Neuronal stem cell (in vitro differentiated cells): ENCODE measurements at regions not wholly inside any gene's neighbourhood (a gene's known extent, or its start where the extent isn't known, plus 50 kb on each side); places are given as distances from the start of the nearest gene placed in this dataset.

Experiments
- DNase-seq: peaks from one replicate; pipeline ENCODE4 v3.0.0-alpha.2; 2013; ENCODE audit warnings: low spot score
- H2AFZ ChIP-seq: one replicate; pipeline ENCODE4 v1.6.1; 2013; ENCODE audit warnings: mild to moderate bottlenecking, low read length, inconsistent platforms
- H2AK5ac ChIP-seq: 2 replicates; pipeline ENCODE4 v1.6.1; 2013; ENCODE audit warnings: low read depth, mild to moderate bottlenecking, inconsistent platforms, low read length, moderate library complexity, mixed read lengths
- H2BK120ac ChIP-seq: 2 replicates; pipeline ENCODE4 v1.6.1; 2013; ENCODE audit warnings: low read depth, mild to moderate bottlenecking, inconsistent platforms, low read length, moderate library complexity, mixed read lengths
- H2BK12ac ChIP-seq: one replicate; pipeline ENCODE4 v1.6.1; 2013; ENCODE audit warnings: low read length, inconsistent platforms
- H2BK15ac ChIP-seq: 2 replicates; pipeline ENCODE4 v1.6.1; 2013; ENCODE audit warnings: mild to moderate bottlenecking, low read length, inconsistent platforms, mixed read lengths
- H2BK5ac ChIP-seq: one replicate; pipeline ENCODE4 v1.6.1; 2013; ENCODE audit warnings: inconsistent platforms, mild to moderate bottlenecking, low read length, moderate library complexity
- H3K14ac ChIP-seq: one replicate; pipeline ENCODE4 v1.6.1; 2013; ENCODE audit warnings: low read length, inconsistent platforms
- H3K18ac ChIP-seq: 2 replicates; pipeline ENCODE4 v1.6.1; 2013; ENCODE audit warnings: low read length, inconsistent platforms
- H3K23ac ChIP-seq: 2 replicates; pipeline ENCODE4 v1.6.1; 2013; ENCODE audit warnings: low read depth, mild to moderate bottlenecking, mixed read lengths, low read length, inconsistent platforms; ENCODE audit not compliant: poor library complexity
- H3K27ac ChIP-seq: replicated peaks from 3 replicates; pipeline ENCODE4 v1.5.1; 2013; ENCODE audit warnings: low read length, inconsistent platforms
- H3K27me3 ChIP-seq, 3 experiments: 2 replicates each; pipeline ENCODE4 v1.6.1; 2013; ENCODE audit warnings: low read length in 3 of 3, mild to moderate bottlenecking in 2 of 3, inconsistent platforms in 1 of 3, low read depth in 1 of 3, mixed read lengths in 1 of 3, moderate library complexity in 1 of 3; ENCODE audit not compliant: control insufficient read depth in 3 of 3, insufficient read depth in 3 of 3
- H3K36me3 ChIP-seq, 2 donors: replicated peaks in 1 of 2; 2 replicates each; pipeline ENCODE4 v1.6.1; 2013; ENCODE audit warnings: low read length in 2 of 2; ENCODE audit not compliant: control insufficient read depth in 2 of 2, insufficient read depth in 2 of 2
- H3K4ac ChIP-seq: 2 replicates; pipeline ENCODE4 v1.6.1; 2013; ENCODE audit warnings: inconsistent platforms, mild to moderate bottlenecking, low read length, moderate library complexity
- H3K4me1 ChIP-seq, 2 donors: 1 replicate in 1 of 2; 2 replicates in 1 of 2; pipeline ENCODE4 v1.6.1; 2013; ENCODE audit warnings: low read length in 2 of 2, low read depth in 1 of 2; ENCODE audit not compliant: control insufficient read depth in 2 of 2, insufficient read depth in 1 of 2
- H3K4me2 ChIP-seq: one replicate; pipeline ENCODE4 v1.6.1; 2013; ENCODE audit warnings: mild to moderate bottlenecking, low read length, inconsistent platforms; ENCODE audit not compliant: insufficient read depth, poor library complexity, severe bottlenecking
- H3K4me3 ChIP-seq, 2 donors: 2 replicates each; pipeline ENCODE4 v1.5.1; 2013; ENCODE audit warnings: low read length in 2 of 2, mild to moderate bottlenecking in 2 of 2, inconsistent platforms in 1 of 2, moderate library complexity in 1 of 2
- H3K79me1 ChIP-seq: one replicate; pipeline ENCODE4 v1.6.1; 2013; ENCODE audit warnings: low read depth, mild to moderate bottlenecking, inconsistent platforms, low read length, moderate library complexity
- H3K9ac ChIP-seq: one replicate; pipeline ENCODE4 v1.6.1; 2013; ENCODE audit warnings: mild to moderate bottlenecking, low read depth, low read length, inconsistent platforms; ENCODE audit not compliant: poor library complexity
- H3K9me3 ChIP-seq, 2 donors: replicated peaks in 1 of 2; 2 replicates each; pipeline versions ENCODE3 to v1.6.1; 2013; ENCODE audit warnings: low read length in 2 of 2, mild to moderate bottlenecking in 2 of 2, inconsistent platforms in 1 of 2, low read depth in 1 of 2, mixed read lengths in 1 of 2, moderate library complexity in 1 of 2; ENCODE audit not compliant: control insufficient read depth in 2 of 2, insufficient read depth in 1 of 2
- H4K8ac ChIP-seq: one replicate; pipeline ENCODE4 v1.6.1; 2013; ENCODE audit warnings: low read depth, mild to moderate bottlenecking, inconsistent platforms, low read length, moderate library complexity
- H4K91ac ChIP-seq: one replicate; pipeline ENCODE4 v1.6.1; 2013; ENCODE audit warnings: low read length, low read depth, mild to moderate bottlenecking, inconsistent platforms; ENCODE audit not compliant: poor library complexity
- WGBS, 2 donors: extraction: QIAGEN DNeasy Blood & Tissue Kit; methylation state at CpG; one replicate each; pipeline ENCODE4 v1.1.7; 2013; ENCODE audit warnings: missing lambda C conversion rate in 2 of 2, mixed read lengths in 1 of 2; ENCODE audit not compliant: insufficient read length in 2 of 2, insufficient replicate concordance in 1 of 2; ENCODE audit errors: extremely low coverage in 2 of 2; 5-methylcytosine and 5-hydroxymethylcytosine counted together

GRCh38 chr1:189769448-189769847 lies 708.2 kb downstream of the BRINP3 start:
- Histone ChIP-seq H3K23ac (no peak overlapping the region), H2BK5ac (no peak overlapping the region), H4K91ac (no peak overlapping the region), H3K4me3 (no peak overlapping the region), H3K4me1 (no peaks in the 10 kb centered on the region), H2BK15ac (no peak overlapping the region), H3K9me3 (no peaks in the 10 kb centered on the region), H3K27ac (no peak overlapping the region), H3K27me3 (no peaks in the 10 kb centered on the region), H3K14ac (no peak overlapping the region), H3K4me2 (no peak overlapping the region), H3K4ac (no peak overlapping the region), H3K9ac (no peak overlapping the region), H2BK120ac (no peak overlapping the region), H2AFZ (no peak overlapping the region), H3K79me1 (no peaks in the 10 kb centered on the region), H3K36me3 (no peaks in the 10 kb centered on the region), H3K18ac (no peak overlapping the region), H4K8ac (no peak overlapping the region), H2BK12ac (no peak overlapping the region), H2AK5ac (no peak overlapping the region)
- no peak for DNase-seq
- WGBS, 2 donors = no CpG with 5 or more reads among the region's 3 CpGs

GRCh38 chr1:189774721-189775287 lies 702.9 kb downstream of the BRINP3 start:
- no peak for DNase-seq
- no peak overlapping the region for H4K8ac ChIP-seq
- H4K91ac ChIP-seq = no peak overlapping the region
- no peak overlapping the region for H3K14ac ChIP-seq
- no peaks in the 10 kb centered on the region for H3K9me3 ChIP-seq
- no peaks in the 10 kb centered on the region for H3K36me3 ChIP-seq
- no peak overlapping the region for H3K4ac ChIP-seq
- H2BK12ac ChIP-seq = no peak overlapping the region
- H2BK120ac ChIP-seq = no peak overlapping the region
- H2BK5ac ChIP-seq = no peak overlapping the region
- H2BK15ac ChIP-seq = no peak overlapping the region
- no CpG with 5 or more reads among the region's 2 CpGs for WGBS, 2 donors
- no peak overlapping the region for H3K9ac ChIP-seq
- no peak overlapping the region for H2AK5ac ChIP-seq
- H3K27me3 ChIP-seq = no peaks in the 10 kb centered on the region
- peak overlapping the region; percentile 51 for H2AFZ ChIP-seq
- no peak overlapping the region for H3K4me3 ChIP-seq
- no peak overlapping the region for H3K23ac ChIP-seq
- H3K27ac ChIP-seq = no peak overlapping the region
- H3K4me2 ChIP-seq = no peak overlapping the region
- no peak overlapping the region for H3K18ac ChIP-seq
- H3K79me1 ChIP-seq = no peaks in the 10 kb centered on the region
- no peaks in the 10 kb centered on the region for H3K4me1 ChIP-seq

GRCh38 chr1:189775343-189775742 lies 702.3 kb downstream of the BRINP3 start:
- H2BK15ac ChIP-seq = no peak overlapping the region
- no CpG with 5 or more reads among the region's 1 CpG for WGBS, 2 donors
- H3K4me3 ChIP-seq = no peak overlapping the region
- no peak overlapping the region for H3K9ac ChIP-seq
- H3K18ac ChIP-seq = no peak overlapping the region
- no peak overlapping the region for H3K4ac ChIP-seq
- H2BK5ac ChIP-seq = no peak overlapping the region
- no peak for DNase-seq
- H3K79me1 ChIP-seq = no peaks in the 10 kb centered on the region
- no peak overlapping the region for H3K14ac ChIP-seq
- no peaks in the 10 kb centered on the region for H3K36me3 ChIP-seq
- peak overlapping the region; percentile 1 for H2AFZ ChIP-seq
- no peaks in the 10 kb centered on the region for H3K9me3 ChIP-seq
- H3K27me3 ChIP-seq = no peaks in the 10 kb centered on the region
- no peaks in the 10 kb centered on the region for H3K4me1 ChIP-seq
- no peak overlapping the region for H3K27ac ChIP-seq
- H2AK5ac ChIP-seq = no peak overlapping the region
- no peak overlapping the region for H2BK12ac ChIP-seq
- H4K91ac ChIP-seq = no peak overlapping the region
- H3K4me2 ChIP-seq = no peak overlapping the region
- H2BK120ac ChIP-seq = no peak overlapping the region
- no peak overlapping the region for H4K8ac ChIP-seq
- no peak overlapping the region for H3K23ac ChIP-seq

GRCh38 chr1:189779034-189779433 lies 698.6 kb downstream of the BRINP3 start:
- Histone ChIP-seq H3K9me3 (no peaks in the 10 kb centered on the region), H3K14ac (no peak overlapping the region), H3K36me3 (no peaks in the 10 kb centered on the region), H3K4me3 (no peak overlapping the region), H4K91ac (no peak overlapping the region), H3K4me1 (no peaks in the 10 kb centered on the region), H2AFZ (no peak overlapping the region), H3K4me2 (no peak overlapping the region), H4K8ac (no peak overlapping the region), H3K9ac (no peak overlapping the region), H2BK12ac (no peak overlapping the region), H3K4ac (no peak overlapping the region), H3K79me1 (no peaks in the 10 kb centered on the region), H2BK120ac (no peak overlapping the region), H3K23ac (no peak overlapping the region), H2BK5ac (no peak overlapping the region), H2BK15ac (no peak overlapping the region), H3K27me3 (no peaks in the 10 kb centered on the region), H3K27ac (no peak overlapping the region), H2AK5ac (no peak overlapping the region), H3K18ac (no peak overlapping the region)
- DNase-seq = no peak
- WGBS, 2 donors = no CpG with 5 or more reads among the region's 1 CpG
